Upper lobe of left lung (tissue), 4 donors: ENCODE measurements at regions not wholly inside any gene's neighbourhood (a gene's known extent, or its start where the extent isn't known, plus 50 kb on each side); places are given as distances from the start of the nearest gene placed in this dataset.
"Not testable (repeated sequence)": the region's sequence is repeated elsewhere in the genome, so short reads cannot be mapped to it uniquely, and the experiment has no call there.

Experiments
- CTCF ChIP-seq, 6 experiments: fragments of 450-650 bp in 4 of 6; fragments of 200-600 bp in 2 of 6; sonication (generic) in 2 of 6; IDR thresholded peaks; one replicate each; pipeline ENCODE4 v1.5.1; 2016 to 2019; ENCODE audit warnings: antibody characterized with exemption in 6 of 6
- POLR2AphosphoS5 ChIP-seq, 2 donors: sonication (generic); formaldehyde crosslinking; IDR thresholded peaks; one replicate each; pipeline ENCODE4 v1.5.1; 2017; ENCODE audit warnings: antibody characterized with exemption in 2 of 2

- not testable (repeated sequence) for TF ChIP-seq CTCF, POLR2AphosphoS5 (IDR thresholded peaks at IDR 0.05)
These were observed 2895.6 kb downstream of the RPIA start for GRCh38 chr2:91587098-91587497.
